ENCODE measurements at regions not wholly inside any gene's neighbourhood (a gene's known extent, or its start where the extent isn't known, plus 50 kb on each side); places are given as distances from the start of the nearest gene placed in this dataset.
"Not testable (repeated sequence)": the region's sequence is repeated elsewhere in the genome, so short reads cannot be mapped to it uniquely, and the experiment has no call there.

DNA sequence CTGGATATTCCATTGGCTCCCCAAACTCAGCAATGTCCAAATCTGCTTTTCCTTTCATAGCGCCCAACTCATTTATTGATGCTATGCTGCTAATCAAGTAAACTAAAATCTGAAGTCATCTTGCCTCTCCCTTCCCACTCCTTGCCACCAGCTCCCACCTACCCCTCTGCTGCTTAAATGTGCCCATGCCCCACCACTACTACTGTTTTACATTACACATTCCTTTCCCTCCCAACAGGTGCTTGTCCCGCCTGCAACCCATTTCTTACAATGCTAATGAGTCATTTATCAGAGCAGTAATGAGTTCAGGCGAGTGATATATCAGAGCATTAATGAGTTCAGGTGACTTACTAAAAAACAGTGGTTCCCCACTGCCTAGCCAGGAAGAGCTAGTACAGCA, 67.2 kb downstream of the SYT15 start:
- TF ChIP-seq, protein P1, sequence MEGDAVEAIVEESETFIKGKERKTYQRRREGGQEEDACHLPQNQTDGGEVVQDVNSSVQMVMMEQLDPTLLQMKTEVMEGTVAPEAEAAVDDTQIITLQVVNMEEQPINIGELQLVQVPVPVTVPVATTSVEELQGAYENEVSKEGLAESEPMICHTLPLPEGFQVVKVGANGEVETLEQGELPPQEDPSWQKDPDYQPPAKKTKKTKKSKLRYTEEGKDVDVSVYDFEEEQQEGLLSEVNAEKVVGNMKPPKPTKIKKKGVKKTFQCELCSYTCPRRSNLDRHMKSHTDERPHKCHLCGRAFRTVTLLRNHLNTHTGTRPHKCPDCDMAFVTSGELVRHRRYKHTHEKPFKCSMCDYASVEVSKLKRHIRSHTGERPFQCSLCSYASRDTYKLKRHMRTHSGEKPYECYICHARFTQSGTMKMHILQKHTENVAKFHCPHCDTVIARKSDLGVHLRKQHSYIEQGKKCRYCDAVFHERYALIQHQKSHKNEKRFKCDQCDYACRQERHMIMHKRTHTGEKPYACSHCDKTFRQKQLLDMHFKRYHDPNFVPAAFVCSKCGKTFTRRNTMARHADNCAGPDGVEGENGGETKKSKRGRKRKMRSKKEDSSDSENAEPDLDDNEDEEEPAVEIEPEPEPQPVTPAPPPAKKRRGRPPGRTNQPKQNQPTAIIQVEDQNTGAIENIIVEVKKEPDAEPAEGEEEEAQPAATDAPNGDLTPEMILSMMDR (IDR thresholded peaks at IDR 0.05; ENCODE audit: insufficient read depth, low read length, poor library complexity, severe bottlenecking), result not testable (repeated sequence)
- TF ChIP-seq EZH2phosphoT487 (conservative IDR thresholded peaks at IDR 0.05; ENCODE audit: low read length), result not testable (repeated sequence)
